Ascending aorta (tissue), 2 donors: ENCODE measurements at regions not wholly inside any gene's neighbourhood (a gene's known extent, or its start where the extent isn't known, plus 50 kb on each side); places are given as distances from the start of the nearest gene placed in this dataset.

Experiments used
- DNase-seq, 2 donors: peaks; one replicate each; pipeline ENCODE4 v3.0.0-alpha.2; 2019; ENCODE audit warnings: low spot score in 2 of 2
- H3K27ac ChIP-seq, 2 donors: fragments of 200-600 bp; sonication (generic); one replicate each; pipeline ENCODE4 v1.5.1; 2016 to 2017; ENCODE audit warnings: mild to moderate bottlenecking in 1 of 2
- H3K27me3 ChIP-seq: fragments of 200-600 bp; sonication (generic); one replicate; pipeline ENCODE4 v1.5.1; 2017
- H3K36me3 ChIP-seq, 2 donors: fragments of 200-600 bp; sonication (generic); one replicate each; pipeline ENCODE4 v1.5.1; 2016
- H3K4me1 ChIP-seq, 2 donors: fragments of 200-600 bp; sonication (generic); one replicate each; pipeline ENCODE4 v1.5.1; 2016 to 2017; ENCODE audit warnings: mild to moderate bottlenecking in 1 of 2
- H3K4me3 ChIP-seq, 2 donors: fragments of 200-600 bp; sonication (generic); one replicate each; pipeline ENCODE4 v1.5.1; 2016 to 2017; ENCODE audit warnings: mild to moderate bottlenecking in 1 of 2
- H3K9me3 ChIP-seq, 2 donors: fragments of 200-600 bp; sonication (generic); one replicate each; pipeline ENCODE4 v1.5.1; 2016
- intact Hi-C: fragments of 100-400 bp; cut with DNase I; formaldehyde crosslinking; loops from one replicate; pipeline ENCODE4 v1.15.1; 2023
- TF ChIP-seq, protein P1 (sequence below), 3 experiments: fragments of 200-600 bp in 2 of 3; fragments of 450-650 bp in 1 of 3; sonication (generic) in 2 of 3; IDR thresholded peaks; one replicate each; pipeline ENCODE4 v1.5.1; 2016 to 2019; ENCODE audit warnings: antibody characterized with exemption in 3 of 3, mild to moderate bottlenecking in 1 of 3, moderate library complexity in 1 of 3

- Histone ChIP-seq H3K4me1 (no peaks in the 10 kb centered on the region), H3K4me3 (no peak overlapping the region), H3K27me3 (no peaks in the 10 kb centered on the region), H3K9me3 (no peaks in the 10 kb centered on the region), H3K36me3 (no peaks in the 10 kb centered on the region), H3K27ac (no peak overlapping the region)
- DNase-seq = no peak
- intact Hi-C loops = no loop called here
- TF ChIP-seq, protein P1, sequence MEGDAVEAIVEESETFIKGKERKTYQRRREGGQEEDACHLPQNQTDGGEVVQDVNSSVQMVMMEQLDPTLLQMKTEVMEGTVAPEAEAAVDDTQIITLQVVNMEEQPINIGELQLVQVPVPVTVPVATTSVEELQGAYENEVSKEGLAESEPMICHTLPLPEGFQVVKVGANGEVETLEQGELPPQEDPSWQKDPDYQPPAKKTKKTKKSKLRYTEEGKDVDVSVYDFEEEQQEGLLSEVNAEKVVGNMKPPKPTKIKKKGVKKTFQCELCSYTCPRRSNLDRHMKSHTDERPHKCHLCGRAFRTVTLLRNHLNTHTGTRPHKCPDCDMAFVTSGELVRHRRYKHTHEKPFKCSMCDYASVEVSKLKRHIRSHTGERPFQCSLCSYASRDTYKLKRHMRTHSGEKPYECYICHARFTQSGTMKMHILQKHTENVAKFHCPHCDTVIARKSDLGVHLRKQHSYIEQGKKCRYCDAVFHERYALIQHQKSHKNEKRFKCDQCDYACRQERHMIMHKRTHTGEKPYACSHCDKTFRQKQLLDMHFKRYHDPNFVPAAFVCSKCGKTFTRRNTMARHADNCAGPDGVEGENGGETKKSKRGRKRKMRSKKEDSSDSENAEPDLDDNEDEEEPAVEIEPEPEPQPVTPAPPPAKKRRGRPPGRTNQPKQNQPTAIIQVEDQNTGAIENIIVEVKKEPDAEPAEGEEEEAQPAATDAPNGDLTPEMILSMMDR (IDR thresholded peaks at IDR 0.05) = no peak
These were observed 224.2 kb upstream of the LYZL1 start for GRCh38 chr10:29064680-29065079.

DNA sequence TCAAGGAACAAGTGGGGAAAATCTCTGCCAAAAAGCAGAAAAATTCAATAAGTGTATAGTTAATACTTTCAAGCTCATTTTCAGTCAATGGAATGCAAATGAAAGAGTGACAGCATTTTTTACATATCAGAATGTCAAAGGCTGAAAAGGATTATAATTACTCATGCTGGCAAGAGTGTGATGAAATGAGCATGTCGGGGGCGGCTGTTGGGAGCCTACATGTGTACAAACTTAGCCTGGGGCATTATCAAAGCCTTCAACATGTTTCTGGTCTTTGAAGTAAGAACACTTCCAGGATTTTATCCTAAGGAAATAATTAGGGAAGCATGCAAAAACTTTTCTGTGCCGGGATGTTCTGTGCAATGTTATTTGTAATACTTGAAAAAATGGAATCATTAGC, 221.7 kb upstream of the LYZL1 start:
- H3K4me3 ChIP-seq = no peak overlapping the region
- H3K27me3 ChIP-seq = no peaks in the 10 kb centered on the region
- intact Hi-C loops = no loop called here
- H3K4me1 ChIP-seq = no peaks in the 10 kb centered on the region
- no peak for DNase-seq
- H3K27ac ChIP-seq = no peak overlapping the region
- no peaks in the 10 kb centered on the region for H3K36me3 ChIP-seq
- H3K9me3 ChIP-seq = no peaks in the 10 kb centered on the region
- TF ChIP-seq, protein P1 (IDR thresholded peaks at IDR 0.05) = no peak

DNA sequence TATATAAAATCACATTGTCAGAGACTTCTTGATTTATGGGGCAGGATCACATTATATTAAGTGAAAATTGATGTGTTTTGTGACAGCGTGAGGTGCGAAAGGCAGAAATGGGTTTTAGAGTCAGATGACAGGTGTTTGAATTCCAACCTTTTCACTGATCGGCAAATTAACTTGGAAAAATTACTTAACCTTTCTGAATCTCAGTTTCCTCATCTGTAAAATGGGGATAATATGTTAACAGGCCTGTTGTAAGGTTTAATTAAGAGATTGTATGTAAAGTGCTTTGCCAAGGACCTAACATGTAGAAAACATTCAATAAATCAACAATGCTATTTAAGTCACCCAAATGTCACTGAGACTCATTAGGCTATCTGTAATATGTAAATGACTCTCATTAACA, 221.2 kb upstream of the LYZL1 start:
- no peak for DNase-seq

DNA sequence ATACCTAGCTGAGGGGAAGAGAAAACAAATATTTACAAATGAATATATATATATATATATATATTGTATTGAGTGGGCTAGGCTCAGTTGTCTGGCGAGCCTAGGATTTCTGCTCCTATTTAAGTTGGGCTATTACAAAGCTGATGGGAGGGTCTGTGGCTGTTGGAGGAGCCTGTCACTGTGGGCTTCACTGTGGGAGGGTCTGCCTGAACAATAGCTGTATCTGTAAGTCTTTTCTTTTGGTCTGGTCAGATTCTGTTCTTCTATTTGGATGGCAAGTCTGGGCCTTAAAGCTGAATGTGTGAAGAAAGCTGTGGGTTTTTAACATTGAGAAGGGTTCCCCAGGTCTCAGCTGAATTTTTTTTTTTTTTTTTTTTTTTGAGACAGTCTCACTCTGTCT, 220.6 kb upstream of the LYZL1 start:
- Histone ChIP-seq H3K4me3 (no peak overlapping the region), H3K4me1 (no peaks in the 10 kb centered on the region), H3K27me3 (no peaks in the 10 kb centered on the region), H3K36me3 (no peaks in the 10 kb centered on the region), H3K9me3 (no peaks in the 10 kb centered on the region), H3K27ac (no peak overlapping the region)
- DNase-seq = no peak
- TF ChIP-seq, protein P1 (IDR thresholded peaks at IDR 0.05) = no peak
- intact Hi-C loops = no loop called here

More for the DNA sequence above, 221.2 kb upstream of the LYZL1 start:
- Histone ChIP-seq H3K27me3 (no peaks in the 10 kb centered on the region), H3K4me1 (no peaks in the 10 kb centered on the region), H3K9me3 (no peaks in the 10 kb centered on the region), H3K27ac (no peak overlapping the region), H3K4me3 (no peak overlapping the region), H3K36me3 (no peaks in the 10 kb centered on the region)
- TF ChIP-seq, protein P1 (IDR thresholded peaks at IDR 0.05) = no peak
- intact Hi-C loops = no loop called here

GRCh38 chr10:29068966-29069365, 219.9 kb upstream of the LYZL1 start:
- H3K9me3 ChIP-seq = no peaks in the 10 kb centered on the region
- intact Hi-C loops = no loop called here
- no peaks in the 10 kb centered on the region for H3K27me3 ChIP-seq
- H3K36me3 ChIP-seq = no peaks in the 10 kb centered on the region
- H3K27ac ChIP-seq = no peak overlapping the region
- TF ChIP-seq, protein P1 (IDR thresholded peaks at IDR 0.05) = no peak
- no peak for DNase-seq
- no peak overlapping the region for H3K4me3 ChIP-seq
- no peaks in the 10 kb centered on the region for H3K4me1 ChIP-seq

- H3K36me3 ChIP-seq = no peaks in the 10 kb centered on the region
- TF ChIP-seq, protein P1 (IDR thresholded peaks at IDR 0.05) = no peak
- intact Hi-C loops = no loop called here
- no peaks in the 10 kb centered on the region for H3K9me3 ChIP-seq
- H3K4me1 ChIP-seq = no peaks in the 10 kb centered on the region
- H3K27me3 ChIP-seq = no peaks in the 10 kb centered on the region
- no peak for DNase-seq
- no peak overlapping the region for H3K27ac ChIP-seq
- H3K4me3 ChIP-seq = no peak overlapping the region
These were observed 218.9 kb upstream of the LYZL1 start for GRCh38 chr10:29069941-29070340.
